Nephron progenitor cell (in vitro differentiated cells): ENCODE measurements at regions not wholly inside any gene's neighbourhood (a gene's known extent, or its start where the extent isn't known, plus 50 kb on each side); places are given as distances from the start of the nearest gene placed in this dataset.

ENCODE experiments used
- DNase-seq: peaks from one replicate; pipeline ENCODE4 v3.0.0; 2021
- H3K27ac Mint-ChIP-seq: 2 replicates; pipeline ENCODE4 v1.8.0; 2021; ENCODE audit warnings: mild to moderate bottlenecking, moderate library complexity, mixed read lengths
- H3K27me3 Mint-ChIP-seq: 2 replicates; pipeline ENCODE4 v1.8.0; 2021; ENCODE audit warnings: mild to moderate bottlenecking, low read depth, mixed read lengths; ENCODE audit not compliant: poor library complexity
- H3K36me3 Mint-ChIP-seq: 2 replicates; pipeline ENCODE4 v1.8.0; 2021; ENCODE audit warnings: low read depth, mixed read lengths
- H3K4me1 Mint-ChIP-seq: 2 replicates; pipeline ENCODE4 v1.8.0; 2021; ENCODE audit warnings: mixed read lengths
- H3K4me3 Mint-ChIP-seq: 2 replicates; pipeline ENCODE4 v1.8.0; 2021; ENCODE audit warnings: mild to moderate bottlenecking, moderate library complexity, mixed read lengths
- H3K9me3 Mint-ChIP-seq: 2 replicates; pipeline ENCODE4 v1.8.0; 2021; ENCODE audit warnings: mild to moderate bottlenecking, moderate library complexity, mixed read lengths
- CTCF ChIP-seq: fragments of 200-600 bp; sonication (generic); IDR thresholded peaks from 2 replicates; pipeline ENCODE4 v1.5.0; 2021; ENCODE audit warnings: antibody characterized with exemption

GRCh38 chr9:23596913-23597634, 229.0 kb downstream of the ELAVL2 start:
- Mint-ChIP-seq H3K27ac (no peak overlapping the region), H3K4me1 (no peaks in the 10 kb centered on the region), H3K4me3 (no peak overlapping the region), H3K36me3 (no peaks in the 10 kb centered on the region), H3K9me3 (no peaks in the 10 kb centered on the region), H3K27me3 (no peaks in the 10 kb centered on the region)
- TF ChIP-seq CTCF, result no peak
- DNase-seq, result no peak

GRCh38 chr9:23598994-23599393, 227.0 kb downstream of the ELAVL2 start:
- Mint-ChIP-seq H3K9me3 (no peaks in the 10 kb centered on the region), H3K4me1 (no peaks in the 10 kb centered on the region), H3K27ac (no peak overlapping the region), H3K27me3 (peaks cover 4% of the 10 kb centered on the region), H3K36me3 (no peaks in the 10 kb centered on the region), H3K4me3 (no peak overlapping the region)
- no peak for TF ChIP-seq CTCF
- no peak for DNase-seq

- Mint-ChIP-seq H3K27me3 (peaks cover 4% of the 10 kb centered on the region), H3K4me1 (no peaks in the 10 kb centered on the region), H3K27ac (no peak overlapping the region), H3K36me3 (no peaks in the 10 kb centered on the region), H3K9me3 (no peaks in the 10 kb centered on the region), H3K4me3 (no peak overlapping the region)
- TF ChIP-seq CTCF, result no peak
- no peak for DNase-seq
Observed at GRCh38 chr9:23603311-23603710, 222.7 kb downstream of the ELAVL2 start.

GRCh38 chr9:23606107-23606506, 219.9 kb downstream of the ELAVL2 start:
- TF ChIP-seq CTCF, result no peak
- Mint-ChIP-seq H3K27me3 (peaks cover 4% of the 10 kb centered on the region), H3K4me1 (no peaks in the 10 kb centered on the region), H3K9me3 (no peaks in the 10 kb centered on the region), H3K36me3 (no peaks in the 10 kb centered on the region), H3K4me3 (no peak overlapping the region), H3K27ac (no peak overlapping the region)
- no peak for DNase-seq

GRCh38 chr9:23608456-23608855, 217.6 kb downstream of the ELAVL2 start:
- no peak overlapping the region for H3K27ac Mint-ChIP-seq
- DNase-seq, result no peak
- no peak for TF ChIP-seq CTCF
- H3K9me3 Mint-ChIP-seq, result no peaks in the 10 kb centered on the region
- no peak overlapping the region for H3K4me3 Mint-ChIP-seq
- H3K4me1 Mint-ChIP-seq, result no peaks in the 10 kb centered on the region
- H3K36me3 Mint-ChIP-seq, result no peaks in the 10 kb centered on the region
- H3K27me3 Mint-ChIP-seq, result peaks cover 6% of the 10 kb centered on the region

GRCh38 chr9:23611869-23612268, 214.2 kb downstream of the ELAVL2 start:
- no peaks in the 10 kb centered on the region for H3K4me1 Mint-ChIP-seq
- no peak for TF ChIP-seq CTCF
- no peaks in the 10 kb centered on the region for H3K9me3 Mint-ChIP-seq
- DNase-seq, result no peak
- no peak overlapping the region for H3K4me3 Mint-ChIP-seq
- no peaks in the 10 kb centered on the region for H3K36me3 Mint-ChIP-seq
- H3K27ac Mint-ChIP-seq, result peak overlapping the region; percentile 4
- H3K27me3 Mint-ChIP-seq, result peaks cover 4% of the 10 kb centered on the region
